GM12865 (cell line): ENCODE measurements at regions not wholly inside any gene's neighbourhood (a gene's known extent, or its start where the extent isn't known, plus 50 kb on each side); places are given as distances from the start of the nearest gene placed in this dataset.
"Not testable (repeated sequence)": the region's sequence is repeated elsewhere in the genome, so short reads cannot be mapped to it uniquely, and the experiment has no call there.

ENCODE experiments used
- DNase-seq: peaks from one replicate; pipeline ENCODE4 v3.0.0; 2010; ENCODE audit warnings: low read depth
- H3K4me3 ChIP-seq: 2 replicates; pipeline ENCODE4 v1.5.1; 2011; ENCODE audit warnings: mild to moderate bottlenecking, low read depth, low read length, control low read depth
- TF ChIP-seq, protein P1 (sequence below): IDR thresholded peaks from 2 replicates; pipeline ENCODE4 v1.5.1; 2011; ENCODE audit warnings: low read length, control low read depth, low read depth, inconsistent platforms; ENCODE audit not compliant: insufficient read depth; ENCODE audit errors: missing control alignments

DNA sequence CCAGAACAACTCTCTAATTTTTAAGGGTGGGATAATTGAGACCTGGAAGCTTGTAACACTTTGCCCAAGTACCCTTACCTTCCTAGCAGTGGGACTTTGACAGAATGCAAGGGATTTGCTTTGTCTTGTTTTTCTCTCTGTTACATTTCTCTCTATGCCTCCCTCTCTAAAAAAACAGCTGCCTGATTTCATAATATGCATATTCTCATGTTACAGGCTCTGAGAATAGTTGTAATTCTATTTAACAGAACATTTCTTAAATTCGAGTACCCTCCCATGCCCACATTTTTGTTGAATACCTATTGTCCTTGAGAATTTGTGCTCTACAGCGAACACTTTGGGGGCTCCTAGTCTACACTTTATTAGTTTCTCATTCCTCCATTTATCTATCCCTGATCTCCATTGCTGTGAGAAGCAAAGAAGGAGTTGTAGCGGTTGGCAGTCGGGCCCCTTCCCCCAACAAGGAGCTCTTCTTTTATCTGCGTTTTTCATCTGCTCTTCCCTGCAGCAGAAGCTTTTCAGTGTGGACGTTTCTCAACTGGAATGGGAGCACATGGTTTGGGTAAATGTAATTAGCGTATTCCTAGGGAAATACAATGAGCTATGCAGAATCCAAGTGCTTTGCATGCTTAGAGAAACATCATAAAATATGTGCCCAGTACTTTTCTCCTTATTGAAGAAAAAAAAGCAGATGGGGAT, 117.7 kb upstream of the CCDC90B start:
- no peak overlapping the region for H3K4me3 ChIP-seq
- TF ChIP-seq, protein P1, sequence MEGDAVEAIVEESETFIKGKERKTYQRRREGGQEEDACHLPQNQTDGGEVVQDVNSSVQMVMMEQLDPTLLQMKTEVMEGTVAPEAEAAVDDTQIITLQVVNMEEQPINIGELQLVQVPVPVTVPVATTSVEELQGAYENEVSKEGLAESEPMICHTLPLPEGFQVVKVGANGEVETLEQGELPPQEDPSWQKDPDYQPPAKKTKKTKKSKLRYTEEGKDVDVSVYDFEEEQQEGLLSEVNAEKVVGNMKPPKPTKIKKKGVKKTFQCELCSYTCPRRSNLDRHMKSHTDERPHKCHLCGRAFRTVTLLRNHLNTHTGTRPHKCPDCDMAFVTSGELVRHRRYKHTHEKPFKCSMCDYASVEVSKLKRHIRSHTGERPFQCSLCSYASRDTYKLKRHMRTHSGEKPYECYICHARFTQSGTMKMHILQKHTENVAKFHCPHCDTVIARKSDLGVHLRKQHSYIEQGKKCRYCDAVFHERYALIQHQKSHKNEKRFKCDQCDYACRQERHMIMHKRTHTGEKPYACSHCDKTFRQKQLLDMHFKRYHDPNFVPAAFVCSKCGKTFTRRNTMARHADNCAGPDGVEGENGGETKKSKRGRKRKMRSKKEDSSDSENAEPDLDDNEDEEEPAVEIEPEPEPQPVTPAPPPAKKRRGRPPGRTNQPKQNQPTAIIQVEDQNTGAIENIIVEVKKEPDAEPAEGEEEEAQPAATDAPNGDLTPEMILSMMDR = no peak
- no peak for DNase-seq

DNA sequence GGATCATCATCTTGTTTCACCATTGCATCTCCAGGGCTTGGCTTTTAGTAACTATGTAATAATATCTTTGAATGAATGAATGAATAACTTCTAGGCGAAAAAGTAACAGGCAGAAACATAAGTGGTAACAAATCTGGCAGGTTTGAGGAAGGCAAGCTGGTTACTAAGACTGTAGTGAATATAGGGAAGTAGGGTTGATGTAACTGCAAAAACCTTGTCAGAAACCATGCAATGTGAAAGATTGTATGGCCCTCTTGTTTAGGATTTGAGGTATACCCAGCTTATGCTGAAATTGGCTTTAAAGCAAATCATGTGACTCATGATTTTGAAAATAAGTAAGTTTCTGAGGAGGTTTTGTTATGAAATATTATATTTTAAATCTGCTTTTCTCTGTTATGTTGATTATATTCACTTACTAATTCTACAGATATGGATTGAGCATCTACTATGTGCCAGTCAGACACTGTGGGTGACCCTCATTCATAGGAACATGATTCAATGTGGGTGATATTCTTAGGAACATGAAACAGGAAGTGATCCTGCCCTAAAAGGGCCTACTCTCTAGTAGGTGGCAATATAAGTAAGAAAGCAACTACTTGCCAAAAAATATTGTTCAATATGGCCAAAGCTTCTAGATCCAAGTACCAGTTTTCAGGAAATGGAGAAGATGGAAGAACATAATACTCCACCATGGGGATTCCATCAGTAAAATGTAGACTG, 115.5 kb upstream of the CCDC90B start:
- TF ChIP-seq, protein P1 = no peak
- no peak overlapping the region for H3K4me3 ChIP-seq
- no peak for DNase-seq

DNA sequence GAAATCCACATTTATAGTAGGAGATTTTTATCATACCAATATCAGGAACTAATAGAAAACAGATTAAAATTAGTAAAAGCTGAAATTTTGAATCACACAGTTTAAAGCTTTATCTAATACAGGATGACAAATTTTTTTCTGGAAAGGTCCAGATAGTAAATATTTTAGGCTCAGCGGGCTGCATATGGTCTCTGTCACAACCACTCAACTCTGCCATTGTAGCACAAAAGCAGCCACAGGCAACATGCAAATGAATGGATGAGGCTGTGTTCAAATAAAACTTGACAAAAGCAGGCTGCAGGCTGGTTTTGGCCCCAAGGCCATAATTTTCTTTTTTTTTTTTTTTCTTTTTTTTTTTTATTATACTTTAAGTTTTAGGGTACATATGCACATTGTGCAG, 108.2 kb upstream of the CCDC90B start:
- TF ChIP-seq, protein P1 = no peak
- DNase-seq = no peak
- H3K4me3 ChIP-seq = no peak overlapping the region

DNA sequence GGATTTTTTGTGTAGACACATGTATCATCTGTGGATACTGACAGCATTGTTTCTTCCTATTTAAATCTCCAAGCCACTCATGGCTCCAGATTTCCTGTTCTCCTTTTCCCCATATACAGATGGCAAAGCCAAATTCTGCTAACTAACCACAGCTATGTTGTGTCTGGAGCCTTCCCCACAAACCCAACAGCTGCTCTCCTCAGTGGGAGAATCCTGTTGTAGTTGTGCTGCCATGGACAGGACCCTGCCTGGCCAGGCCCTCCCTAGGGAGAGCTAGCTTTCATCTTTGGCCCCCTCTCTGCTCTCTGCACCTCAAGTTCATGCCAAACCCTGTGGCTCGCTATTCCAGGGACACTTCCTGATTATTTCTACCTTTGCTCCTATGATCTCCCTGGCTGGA, 106.4 kb upstream of the CCDC90B start:
- H3K4me3 ChIP-seq = no peak overlapping the region
- TF ChIP-seq, protein P1 = no peak
- DNase-seq = no peak

DNA sequence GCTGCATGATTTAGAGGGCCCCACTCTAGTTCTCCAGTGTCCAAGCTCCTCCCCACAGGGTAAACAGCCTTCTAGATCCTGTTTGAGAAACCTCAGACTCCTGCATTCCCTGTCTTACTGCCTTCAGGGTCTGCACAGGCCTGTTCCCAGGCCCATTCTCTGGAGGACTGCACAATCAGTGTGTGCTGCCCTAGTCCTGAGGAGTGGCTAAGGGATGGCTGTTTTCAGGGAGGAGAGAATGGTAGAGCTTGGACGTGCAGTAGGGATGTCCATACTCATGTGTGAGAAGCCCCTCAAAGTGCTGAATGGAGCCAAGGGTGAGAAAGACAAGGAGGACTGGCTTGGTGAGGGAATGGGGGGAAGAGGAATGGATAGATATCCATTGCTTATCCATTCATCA, 103.8 kb upstream of the CCDC90B start:
- no peak for DNase-seq
- H3K4me3 ChIP-seq = no peak overlapping the region
- TF ChIP-seq, protein P1 = no peak

DNA sequence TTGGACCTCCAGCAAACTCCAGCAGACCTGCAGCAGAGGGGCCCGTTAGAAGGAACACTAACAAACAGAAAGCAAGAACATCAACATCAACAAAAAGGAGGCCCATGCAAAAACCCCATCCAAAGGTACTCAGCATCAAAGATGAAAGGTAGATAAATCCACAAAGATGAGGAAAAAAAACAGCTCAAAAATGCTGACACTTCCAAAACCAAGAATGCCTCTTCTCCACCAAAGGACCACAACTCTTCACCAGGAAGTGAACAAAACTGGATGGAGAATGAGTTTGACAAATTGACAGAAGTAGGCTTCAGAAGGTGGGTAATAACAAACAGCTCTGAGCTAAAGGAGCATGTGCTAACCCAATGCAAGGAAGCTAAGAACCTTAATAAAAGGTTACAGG, 97.7 kb upstream of the CCDC90B start:
- DNase-seq, H3K4me3 ChIP-seq: not testable (repeated sequence)

DNA sequence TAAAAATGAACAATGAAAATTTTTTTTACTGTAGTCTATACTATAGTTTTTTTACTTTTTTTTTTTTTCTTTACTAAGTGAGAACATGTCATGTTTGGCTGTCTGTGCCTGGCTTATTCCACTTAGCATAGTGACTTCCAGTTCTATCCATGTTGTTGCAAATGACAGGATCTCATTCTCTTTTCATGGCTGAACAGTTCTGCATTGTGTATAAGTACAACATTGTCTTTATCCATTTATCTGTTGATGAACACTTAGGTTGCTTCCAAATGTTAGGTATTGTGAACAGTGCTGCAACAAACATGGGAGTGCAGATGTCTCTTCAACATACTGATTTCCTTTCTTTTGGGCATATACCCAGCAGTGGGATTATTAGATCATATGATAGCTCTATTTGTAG, 88.1 kb upstream of the CCDC90B start:
- H3K4me3 ChIP-seq = no peak overlapping the region
- TF ChIP-seq, protein P1 = no peak
- DNase-seq = no peak
